DND-41 (cell line): ENCODE measurements at regions not wholly inside any gene's neighbourhood (a gene's known extent, or its start where the extent isn't known, plus 50 kb on each side); places are given as distances from the start of the nearest gene placed in this dataset.

Experiments used
- ATAC-seq: fragments of 200-7000 bp; cut with Tn5 transposase; 3 replicates; pipeline ENCODE4 v1.9.1; 2021; ENCODE audit warnings: low read depth; ENCODE audit not compliant: insufficient read depth
- DNase-seq: peaks from one replicate; pipeline ENCODE4 v3.0.0-alpha.2; 2020
- H2AFZ ChIP-seq: 2 replicates; pipeline ENCODE4 v1.6.0; 2012; ENCODE audit warnings: low read depth, low read length
- H3K27ac ChIP-seq: 2 replicates; pipeline ENCODE4 v1.5.1; 2012; ENCODE audit warnings: low read length, inconsistent platforms
- H3K27me3 ChIP-seq: fragments of 200-600 bp; sonication (generic); 2 replicates; pipeline ENCODE4 v1.6.0; 2012; ENCODE audit warnings: low read length, mild to moderate bottlenecking, inconsistent platforms; ENCODE audit not compliant: insufficient read depth, poor library complexity
- H3K36me3 ChIP-seq: 2 replicates; pipeline ENCODE4 v1.5.1; 2012; ENCODE audit warnings: low read length, inconsistent platforms; ENCODE audit not compliant: insufficient read depth
- H3K4me1 ChIP-seq: 2 replicates; pipeline ENCODE4 v1.5.1; 2012; ENCODE audit warnings: mild to moderate bottlenecking, low read length; ENCODE audit not compliant: insufficient read depth
- H3K4me2 ChIP-seq: 2 replicates; pipeline ENCODE4 v1.6.0; 2012; ENCODE audit warnings: mild to moderate bottlenecking, moderate library complexity, low read length, inconsistent platforms; ENCODE audit not compliant: insufficient read depth
- H3K4me3 ChIP-seq, 2 experiments: fragments of 200-600 bp in 1 of 2; shearing (Covaris generic) in 1 of 2; 2 replicates each; pipeline ENCODE4 v1.5.1; 2012 to 2016; ENCODE audit warnings: inconsistent platforms in 2 of 2, low read length in 2 of 2, mild to moderate bottlenecking in 2 of 2, low read depth in 1 of 2, moderate library complexity in 1 of 2
- H3K79me2 ChIP-seq: 2 replicates; pipeline ENCODE4 v1.6.0; 2012; ENCODE audit warnings: low read length, inconsistent platforms; ENCODE audit not compliant: insufficient read depth
- H3K9ac ChIP-seq: 2 replicates; pipeline ENCODE4 v1.6.0; 2012; ENCODE audit warnings: low read depth, mild to moderate bottlenecking, inconsistent platforms, low read length, moderate library complexity
- H3K9me3 ChIP-seq: 2 replicates; pipeline ENCODE4 v1.5.1; 2012; ENCODE audit warnings: low read length, moderate library complexity, mild to moderate bottlenecking, inconsistent platforms; ENCODE audit not compliant: insufficient read depth, severe bottlenecking
- H4K20me1 ChIP-seq: 2 replicates; pipeline ENCODE4 v1.6.0; 2012; ENCODE audit warnings: low read length; ENCODE audit not compliant: insufficient read depth
- CTCF ChIP-seq: IDR thresholded peaks from 2 replicates; pipeline ENCODE4 v1.5.1; 2012; ENCODE audit warnings: borderline replicate concordance, low read length, moderate library complexity, mild to moderate bottlenecking; ENCODE audit not compliant: poor library complexity, severe bottlenecking; ENCODE audit errors: extremely low read depth
- EZH2 ChIP-seq: IDR thresholded peaks from 3 replicates; pipeline ENCODE4 v1.6.1; 2012; ENCODE audit warnings: borderline replicate concordance, low read depth, mild to moderate bottlenecking, moderate library complexity, low read length, inconsistent platforms; ENCODE audit not compliant: severe bottlenecking

- Histone ChIP-seq H3K4me2 (no peak overlapping the region), H4K20me1 (no peaks in the 10 kb centered on the region), H3K79me2 (no peaks in the 10 kb centered on the region), H3K4me1 (no peaks in the 10 kb centered on the region), H3K27me3 (no peaks in the 10 kb centered on the region), H3K36me3 (no peaks in the 10 kb centered on the region), H3K4me3 (no peak overlapping the region), H2AFZ (no peak overlapping the region), H3K9ac (no peak overlapping the region), H3K27ac (no peak overlapping the region), H3K9me3 (no peaks in the 10 kb centered on the region)
- no peak for ATAC-seq
- TF ChIP-seq CTCF (no peak), EZH2 (no peak)
- DNase-seq = no peak
Measured at GRCh38 chr1:91623020-91623419, 122.4 kb downstream of the CDC7 start.

- no peaks in the 10 kb centered on the region for H3K36me3 ChIP-seq
Measured at GRCh38 chr1:91624331-91624730, 123.7 kb downstream of the CDC7 start.

More at GRCh38 chr1:91624331-91624730, 123.7 kb downstream of the CDC7 start:
- Histone ChIP-seq H3K4me3 (no peak overlapping the region), H3K79me2 (no peaks in the 10 kb centered on the region), H3K4me1 (no peaks in the 10 kb centered on the region), H3K9me3 (no peaks in the 10 kb centered on the region), H2AFZ (no peak overlapping the region), H3K9ac (no peak overlapping the region), H3K27me3 (no peaks in the 10 kb centered on the region), H3K27ac (no peak overlapping the region), H4K20me1 (no peaks in the 10 kb centered on the region), H3K4me2 (no peak overlapping the region)
- no peak for TF ChIP-seq EZH2
- no peak for TF ChIP-seq CTCF
- no peak for ATAC-seq
- no peak for DNase-seq
